Tibial nerve (tissue), 4 donors: ENCODE measurements at regions not wholly inside any gene's neighbourhood (a gene's known extent, or its start where the extent isn't known, plus 50 kb on each side); places are given as distances from the start of the nearest gene placed in this dataset.
"Not testable (repeated sequence)": the region's sequence is repeated elsewhere in the genome, so short reads cannot be mapped to it uniquely, and the experiment has no call there.

Source experiments
- DNase-seq, 2 donors: peaks; one replicate each; pipeline ENCODE4 v3.0.0-alpha.2; 2019; ENCODE audit warnings: low spot score in 2 of 2
- H3K27ac ChIP-seq, 4 donors: fragments of 200-600 bp; sonication (generic) in 3 of 4; one replicate each; pipeline ENCODE4 v1.5.1; 2017 to 2019; ENCODE audit warnings: mild to moderate bottlenecking in 1 of 4
- H3K27me3 ChIP-seq, 2 donors: fragments of 200-600 bp; sonication (generic) in 1 of 2; one replicate each; pipeline versions ENCODE4 v1.5.1 to v1.6.0; 2017 to 2019
- H3K36me3 ChIP-seq, 3 donors: fragments of 200-600 bp; sonication (generic); one replicate each; pipeline ENCODE4 v1.5.1; 2018 to 2019
- H3K4me1 ChIP-seq, 4 donors: fragments of 200-600 bp; sonication (generic) in 3 of 4; one replicate each; pipeline ENCODE4 v1.5.1; 2017 to 2019
- H3K4me3 ChIP-seq, 4 donors: fragments of 200-600 bp; sonication (generic) in 3 of 4; one replicate each; pipeline ENCODE4 v1.5.1; 2017 to 2019; ENCODE audit warnings: mild to moderate bottlenecking in 1 of 4, moderate library complexity in 1 of 4
- H3K9me3 ChIP-seq, 4 donors: fragments of 200-600 bp; sonication (generic) in 3 of 4; one replicate each; pipeline ENCODE4 v1.5.1; 2017 to 2019
- CTCF ChIP-seq, 5 experiments: fragments of 200-600 bp in 3 of 5; fragments of 450-650 bp in 2 of 5; sonication (generic) in 3 of 5; IDR thresholded peaks; one replicate each; pipeline ENCODE4 v1.5.1; 2016 to 2019; ENCODE audit warnings: antibody characterized with exemption in 5 of 5, mild to moderate bottlenecking in 3 of 5, moderate library complexity in 2 of 5
- EP300 ChIP-seq, 2 donors: sonication (generic); formaldehyde crosslinking; IDR thresholded peaks; one replicate each; pipeline ENCODE4 v1.6.1; 2017; ENCODE audit warnings: antibody characterized with exemption in 2 of 2, mild to moderate bottlenecking in 1 of 2
- POLR2A ChIP-seq, 2 donors: fragments of 450-650 bp; IDR thresholded peaks; one replicate each; pipeline ENCODE4 v1.6.1; 2017; ENCODE audit warnings: antibody characterized with exemption in 2 of 2, mild to moderate bottlenecking in 2 of 2, moderate library complexity in 2 of 2
- WGBS, 2 donors: methylation state at CpG; one replicate each; pipeline ENCODE4 v1.1.5; 2018; 5-methylcytosine and 5-hydroxymethylcytosine counted together

DNA sequence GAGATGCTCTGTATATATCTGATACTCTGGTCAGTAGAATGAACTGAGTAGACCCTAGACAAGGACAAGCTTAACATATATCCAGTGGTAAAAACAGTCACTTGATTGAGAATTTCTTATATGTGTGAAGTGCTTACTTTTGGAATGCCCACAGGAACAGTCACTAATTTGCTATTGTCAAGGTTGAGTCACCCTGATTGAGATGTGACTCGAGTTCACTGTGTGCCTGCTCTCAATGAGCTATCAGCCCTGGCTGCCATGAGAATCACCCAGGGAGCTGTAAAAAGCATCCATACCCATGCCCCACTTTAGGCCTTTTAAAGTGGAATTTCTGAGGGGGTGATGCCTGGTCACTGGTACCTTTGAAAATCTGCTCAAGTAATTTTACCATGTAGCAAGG lies 283.7 kb downstream of the SUCLG1 start:
- no peaks in the 10 kb centered on the region for H3K4me1 ChIP-seq
- no peaks in the 10 kb centered on the region for H3K9me3 ChIP-seq
- 67 to 71% methylated on average over 1 of the region's 1 CpG for WGBS, 2 donors
- no peak for TF ChIP-seq EP300 (IDR thresholded peaks at IDR 0.05)
- TF ChIP-seq POLR2A (IDR thresholded peaks at IDR 0.05): no peak
- no peak overlapping the region for H3K27ac ChIP-seq
- no peaks in the 10 kb centered on the region for H3K27me3 ChIP-seq
- no peak overlapping the region for H3K4me3 ChIP-seq
- no peak for DNase-seq
- no peaks in the 10 kb centered on the region for H3K36me3 ChIP-seq

DNA sequence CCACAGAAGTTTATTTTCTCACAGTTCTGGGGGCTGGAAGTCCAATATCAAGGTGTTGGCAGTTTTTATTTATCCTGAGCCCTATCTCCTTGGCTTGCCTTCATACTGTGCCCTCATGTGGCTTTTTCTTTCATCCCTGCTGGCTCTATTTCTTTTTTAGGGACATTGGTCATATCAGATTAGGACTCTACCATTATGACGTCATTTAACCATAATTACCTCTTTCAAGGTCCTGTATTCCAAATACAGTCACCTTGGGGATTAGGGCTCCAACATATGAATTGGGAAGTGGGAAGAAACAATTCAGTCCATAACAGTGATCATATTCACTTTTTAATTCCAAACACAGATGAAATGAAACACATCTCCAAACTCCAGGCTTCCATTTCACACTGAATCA lies 286.0 kb downstream of the SUCLG1 start:
- TF ChIP-seq POLR2A (IDR thresholded peaks at IDR 0.05) (no peak), CTCF (IDR thresholded peaks at IDR 0.05) (no peak), EP300 (IDR thresholded peaks at IDR 0.05) (no peak)
- Histone ChIP-seq H3K27me3 (no peaks in the 10 kb centered on the region), H3K36me3 (no peaks in the 10 kb centered on the region), H3K27ac (no peak overlapping the region), H3K4me1 (no peaks in the 10 kb centered on the region), H3K4me3 (no peak overlapping the region), H3K9me3 (no peaks in the 10 kb centered on the region)
- WGBS, 2 donors: 78 to 87% methylated on average over 1 of the region's 1 CpG
- DNase-seq: no peak

DNA sequence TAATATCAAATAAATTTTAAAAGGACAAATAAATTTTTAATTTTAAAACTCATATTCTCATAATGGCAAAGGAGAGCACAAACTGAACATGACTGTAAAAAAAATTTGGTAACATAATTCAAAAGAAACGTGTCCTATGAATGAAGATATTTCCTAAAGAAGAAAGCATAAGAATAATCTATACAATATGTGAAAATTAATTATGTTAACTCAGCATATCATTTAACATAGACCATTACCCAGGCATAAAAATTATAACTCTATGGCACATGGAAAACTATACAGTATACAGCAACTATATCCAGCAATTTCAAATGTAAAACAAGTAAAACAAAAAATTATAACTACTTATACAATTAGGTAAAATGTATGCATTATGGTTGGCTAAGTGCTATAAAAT lies 288.1 kb downstream of the SUCLG1 start:
- TF ChIP-seq EP300 (IDR thresholded peaks at IDR 0.05) (no peak), POLR2A (IDR thresholded peaks at IDR 0.05) (no peak), CTCF (IDR thresholded peaks at IDR 0.05) (no peak)
- no peak overlapping the region for H3K27ac ChIP-seq
- no peak for DNase-seq
- no peaks in the 10 kb centered on the region for H3K9me3 ChIP-seq
- no peak overlapping the region for H3K4me3 ChIP-seq
- 81 to 84% methylated on average over 1 of the region's 1 CpG for WGBS, 2 donors
- no peaks in the 10 kb centered on the region for H3K27me3 ChIP-seq
- H3K36me3 ChIP-seq: no peaks in the 10 kb centered on the region
- no peaks in the 10 kb centered on the region for H3K4me1 ChIP-seq

DNA sequence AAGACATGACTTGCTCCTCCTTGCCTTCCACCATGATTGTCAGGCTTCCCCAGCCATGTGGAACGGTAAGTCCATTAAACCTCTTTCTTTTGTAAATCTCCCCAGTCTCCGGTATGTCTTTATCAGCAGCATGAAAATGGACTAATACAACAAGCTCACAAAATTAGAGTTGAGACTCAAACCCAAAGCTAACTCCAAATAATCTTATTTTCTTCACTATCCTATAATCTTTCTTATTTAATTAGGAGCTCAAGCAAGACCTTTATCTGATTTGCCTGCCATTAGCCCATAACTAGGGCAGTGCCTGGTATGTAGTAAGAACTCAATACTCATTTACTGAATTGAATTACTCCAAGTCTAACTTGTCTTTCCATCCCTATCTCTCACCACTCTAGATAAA lies 289.2 kb downstream of the SUCLG1 start:
- no peaks in the 10 kb centered on the region for H3K36me3 ChIP-seq
- H3K27ac ChIP-seq: no peak overlapping the region
- 87 to 91% methylated on average over 2 of the region's 2 CpGs for WGBS, 2 donors
- H3K9me3 ChIP-seq: no peaks in the 10 kb centered on the region
- no peaks in the 10 kb centered on the region for H3K27me3 ChIP-seq
- no peak for DNase-seq
- H3K4me3 ChIP-seq: no peak overlapping the region
- H3K4me1 ChIP-seq: no peaks in the 10 kb centered on the region
- no peak for TF ChIP-seq CTCF (IDR thresholded peaks at IDR 0.05)
- TF ChIP-seq POLR2A (IDR thresholded peaks at IDR 0.05): no peak
- no peak for TF ChIP-seq EP300 (IDR thresholded peaks at IDR 0.05)

GRCh38 chr2:84168552-84168951 lies 290.5 kb downstream of the SUCLG1 start:
- WGBS, 2 donors: 81 to 88% methylated on average over 1 of the region's 1 CpG
- DNase-seq, H3K4me3 ChIP-seq: not testable (repeated sequence)

GRCh38 chr2:84165256-84165655 lies 293.8 kb downstream of the SUCLG1 start:
- DNase-seq: no peak
- no peaks in the 10 kb centered on the region for H3K36me3 ChIP-seq
- H3K27ac ChIP-seq: no peak overlapping the region
- H3K4me3 ChIP-seq: no peak overlapping the region
- no peaks in the 10 kb centered on the region for H3K4me1 ChIP-seq
- 88 to 92% methylated on average over 2 of the region's 2 CpGs for WGBS, 2 donors
- H3K27me3 ChIP-seq: no peaks in the 10 kb centered on the region
- TF ChIP-seq EP300 (IDR thresholded peaks at IDR 0.05) (no peak), CTCF (IDR thresholded peaks at IDR 0.05) (no peak), POLR2A (IDR thresholded peaks at IDR 0.05) (no peak)
- no peaks in the 10 kb centered on the region for H3K9me3 ChIP-seq

More at GRCh38 chr2:84168552-84168951, 290.5 kb downstream of the SUCLG1 start:
- not testable (repeated sequence) for H3K9me3 ChIP-seq, H3K4me1 ChIP-seq, H3K27ac ChIP-seq, H3K27me3 ChIP-seq, H3K36me3 ChIP-seq
